Lung (tissue), 11 donors: ENCODE measurements at regions not wholly inside any gene's neighbourhood (a gene's known extent, or its start where the extent isn't known, plus 50 kb on each side); places are given as distances from the start of the nearest gene placed in this dataset.

Experiments used
- ATAC-seq: fragments of 200-7000 bp; cut with Tn5 transposase; one replicate; pipeline ENCODE4 v1.9.1; 2020; ENCODE audit warnings: moderate number of reproducible peaks; ENCODE audit not compliant: insufficient read depth, low FRiP score
- DNase-seq, 3 donors: peaks; one replicate each; pipeline ENCODE4 v3.0.0-alpha.2; 2013 to 2017
- H3K27ac ChIP-seq, 2 donors: one replicate each; pipeline ENCODE4 v1.5.1; 2013; ENCODE audit warnings: mild to moderate bottlenecking in 2 of 2, moderate library complexity in 2 of 2, control low read depth in 1 of 2, inconsistent platforms in 1 of 2, low read depth in 1 of 2, low read length in 1 of 2
- H3K27me3 ChIP-seq, 3 donors: one replicate each; pipeline ENCODE4 v1.5.1; 2013; ENCODE audit warnings: low read length in 2 of 3; ENCODE audit not compliant: control insufficient read depth in 3 of 3, insufficient read depth in 3 of 3
- H3K36me3 ChIP-seq, 4 donors: one replicate each; pipeline ENCODE4 v1.5.1; 2013; ENCODE audit warnings: low read length in 4 of 4, mild to moderate bottlenecking in 1 of 4, moderate library complexity in 1 of 4; ENCODE audit not compliant: control insufficient read depth in 4 of 4, insufficient read depth in 4 of 4
- H3K4me1 ChIP-seq, 5 donors: one replicate each; pipeline ENCODE4 v1.5.1; 2013; ENCODE audit warnings: low read length in 5 of 5, mild to moderate bottlenecking in 2 of 5, moderate library complexity in 1 of 5; ENCODE audit not compliant: control insufficient read depth in 5 of 5, insufficient read depth in 5 of 5
- H3K4me3 ChIP-seq: one replicate; pipeline ENCODE4 v1.5.1; 2013; ENCODE audit warnings: mild to moderate bottlenecking, control low read depth, moderate library complexity
- H3K9ac ChIP-seq, 2 donors: one replicate each; pipeline ENCODE4 v1.5.1; 2013; ENCODE audit warnings: low read length in 2 of 2, control low read depth in 1 of 2; ENCODE audit not compliant: insufficient read depth in 1 of 2
- H3K9me3 ChIP-seq, 4 donors: one replicate each; pipeline ENCODE4 v1.5.1; 2013; ENCODE audit warnings: low read length in 3 of 4, mild to moderate bottlenecking in 1 of 4, moderate library complexity in 1 of 4; ENCODE audit not compliant: control insufficient read depth in 4 of 4, insufficient read depth in 3 of 4
- CTCF ChIP-seq: IDR thresholded peaks from 2 replicates; pipeline ENCODE4 v1.5.1; 2012; ENCODE audit warnings: mild to moderate bottlenecking; ENCODE audit errors: control extremely low read depth, extremely low read depth
- WGBS, 2 donors: extraction: QIAGEN DNeasy Blood & Tissue Kit; methylation state at CpG; one replicate each; pipeline ENCODE4 v1.1.7; 2013; 5-methylcytosine and 5-hydroxymethylcytosine counted together
- donor health status: control.
- donor health status: control.
- donor health status: Bipolar disorder and iron deficiency.
- donor health status: healthy.
- donor health status: DM: yes; HTN: yes; CAD: no.

GRCh38 chr11:40027720-40028119 is 1431.7 kb downstream of the LRRC4C start:
- H3K4me1 ChIP-seq: no peaks in the 10 kb centered on the region
- no peak overlapping the region for H3K27ac ChIP-seq
- H3K36me3 ChIP-seq: no peaks in the 10 kb centered on the region
- H3K9ac ChIP-seq: no peak overlapping the region
- WGBS, 2 donors: 92 to 95% methylated on average over 5 of the region's 5 CpGs
- no peak overlapping the region for H3K4me3 ChIP-seq
- H3K9me3 ChIP-seq: no peaks in the 10 kb centered on the region
- DNase-seq (no peak), ATAC-seq (no peak)
- H3K27me3 ChIP-seq: no peaks in the 10 kb centered on the region
- TF ChIP-seq CTCF: no peak

- no peak for TF ChIP-seq CTCF
- Histone ChIP-seq H3K27ac (no peak overlapping the region), H3K9me3 (no peaks in the 10 kb centered on the region), H3K9ac (no peak overlapping the region), H3K4me1 (no peaks in the 10 kb centered on the region), H3K27me3 (no peaks in the 10 kb centered on the region), H3K4me3 (no peak overlapping the region), H3K36me3 (no peaks in the 10 kb centered on the region)
- no peak for ATAC-seq
- no peak for DNase-seq
Measured at GRCh38 chr11:40023724-40024123, 1435.7 kb downstream of the LRRC4C start.

GRCh38 chr11:40010011-40010410 is 1449.4 kb downstream of the LRRC4C start:
- WGBS, 2 donors: 69 to 71% methylated on average over 3 of the region's 3 CpGs
- Histone ChIP-seq H3K4me3 (no peak overlapping the region), H3K9me3 (no peaks in the 10 kb centered on the region), H3K9ac (no peak overlapping the region), H3K27ac (no peak overlapping the region), H3K27me3 (no peaks in the 10 kb centered on the region), H3K4me1 (peaks cover 0 to 4% (median 0%) of the 10 kb centered on the region in 5 donors), H3K36me3 (no peaks in the 10 kb centered on the region)
- no peak for TF ChIP-seq CTCF
- no peak for ATAC-seq
- peak in 2 of 3 donors; percentile 60 to 71 for DNase-seq

- no peak overlapping the region for H3K4me3 ChIP-seq
- TF ChIP-seq CTCF: no peak
- no peaks in the 10 kb centered on the region for H3K36me3 ChIP-seq
- peaks cover 0 to 5% (median 0%) of the 10 kb centered on the region in 5 donors for H3K4me1 ChIP-seq
- no peak overlapping the region for H3K27ac ChIP-seq
- H3K9me3 ChIP-seq: peaks cover 0 to 1% (median 0%) of the 10 kb centered on the region in 4 donors
- 88 to 89% methylated on average over 2 of the region's 2 CpGs for WGBS, 2 donors
- no peaks in the 10 kb centered on the region for H3K27me3 ChIP-seq
- no peak for ATAC-seq
- H3K9ac ChIP-seq: no peak overlapping the region
- DNase-seq: no peak
Measured at GRCh38 chr11:39992551-39992950, 1466.9 kb downstream of the LRRC4C start.
